ENCODE measurements at regions not wholly inside any gene's neighbourhood (a gene's known extent, or its start where the extent isn't known, plus 50 kb on each side); places are given as distances from the start of the nearest gene placed in this dataset.

GRCh38 chr2:147689220-147689909 lies 155.5 kb upstream of the ACVR2A start:
- TF ChIP-seq CTCF (IDR thresholded peaks at IDR 0.05) = no peak
- no peak for ATAC-seq (ENCODE audit: low FRiP score)
- no peak for DNase-seq (ENCODE audit: low spot score)

GRCh38 chr2:147688242-147688641 lies 156.6 kb upstream of the ACVR2A start:
- ATAC-seq (ENCODE audit: low FRiP score) (no peak), DNase-seq (ENCODE audit: low spot score) (no peak)
- no peak for TF ChIP-seq CTCF (IDR thresholded peaks at IDR 0.05)

- no peak for TF ChIP-seq CTCF (IDR thresholded peaks at IDR 0.05)
- ATAC-seq (ENCODE audit: low FRiP score) (no peak), DNase-seq (ENCODE audit: low spot score) (no peak)
These were observed 158.5 kb upstream of the ACVR2A start for GRCh38 chr2:147686365-147686764.

- TF ChIP-seq CTCF (IDR thresholded peaks at IDR 0.05) = no peak
- no peak for DNase-seq (ENCODE audit: low spot score)
- ATAC-seq (ENCODE audit: low FRiP score) = no peak
These were observed 159.9 kb upstream of the ACVR2A start for GRCh38 chr2:147684903-147685302.

- ATAC-seq (ENCODE audit: low FRiP score) (no peak), DNase-seq (ENCODE audit: low spot score) (no peak)
- TF ChIP-seq CTCF (IDR thresholded peaks at IDR 0.05) = no peak
These were observed 161.4 kb upstream of the ACVR2A start for GRCh38 chr2:147683380-147683779.

GRCh38 chr2:147681093-147681492 lies 163.7 kb upstream of the ACVR2A start:
- ATAC-seq (ENCODE audit: low FRiP score) (no peak), DNase-seq (ENCODE audit: low spot score) (no peak)
- no peak for TF ChIP-seq CTCF (IDR thresholded peaks at IDR 0.05)

- ATAC-seq (ENCODE audit: low FRiP score) (no peak), DNase-seq (ENCODE audit: low spot score) (no peak)
- no peak for TF ChIP-seq CTCF (IDR thresholded peaks at IDR 0.05)
These were observed 164.8 kb upstream of the ACVR2A start for GRCh38 chr2:147679955-147680531.

All from omental fat pad (tissue), 3 donors.